ENCODE measurements at regions not wholly inside any gene's neighbourhood (a gene's known extent, or its start where the extent isn't known, plus 50 kb on each side); places are given as distances from the start of the nearest gene placed in this dataset.
A peak's percentile ranks its signal among the peaks of the same experiment; 100 is the strongest.
"Not testable (repeated sequence)": the region's sequence is repeated elsewhere in the genome, so short reads cannot be mapped to it uniquely, and the experiment has no call there.

DNA sequence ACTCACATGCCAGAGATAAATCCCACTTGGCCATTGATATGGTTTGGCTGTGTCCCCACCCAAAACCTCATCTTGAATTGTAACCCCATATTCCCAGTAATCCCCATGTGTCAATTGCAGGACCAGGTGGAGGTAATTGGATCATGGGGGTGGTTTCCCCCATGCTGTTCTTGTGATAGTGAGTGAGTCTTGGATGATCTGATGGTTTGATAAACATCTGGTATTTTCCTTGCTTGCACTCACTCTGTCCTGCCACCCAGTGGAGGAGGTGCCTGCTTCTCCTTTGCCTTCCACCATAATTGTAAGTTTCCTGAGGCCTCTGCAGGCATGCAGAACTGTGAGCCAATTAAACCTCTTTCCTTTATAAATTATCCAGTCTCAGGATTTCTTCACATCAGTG lies 50.4 kb upstream of the B3GAT2 start:
- DNase-seq (ENCODE audit: low read depth in 4 of 4, low spot score in 3 of 4) = not testable (repeated sequence)

DNA sequence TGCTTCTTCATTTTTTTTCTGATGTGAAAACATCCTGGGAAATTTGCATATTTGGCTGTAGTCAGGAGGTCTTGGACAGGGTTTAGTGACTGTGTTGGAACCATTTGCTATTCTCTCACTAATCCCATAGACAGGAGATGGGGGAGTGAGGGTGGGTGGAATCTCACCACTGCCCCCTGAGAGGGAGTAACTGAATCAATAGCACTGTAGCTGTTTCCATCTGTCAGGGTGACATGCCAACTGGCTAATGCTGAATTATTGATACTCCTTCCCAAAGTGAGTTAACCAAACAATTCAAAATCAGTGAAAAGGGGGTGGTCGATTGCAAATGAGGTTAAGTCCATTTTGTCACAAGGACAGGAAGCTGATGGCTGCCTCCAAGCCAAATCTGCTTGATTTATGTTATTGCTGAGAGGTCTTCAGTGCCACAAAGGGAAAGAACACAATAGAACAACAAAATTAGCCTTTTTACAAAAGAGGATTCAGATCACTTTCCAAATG lies 55.1 kb upstream of the B3GAT2 start:
- no peak for DNase-seq (ENCODE audit: low read depth in 4 of 4, low spot score in 3 of 4)

DNA sequence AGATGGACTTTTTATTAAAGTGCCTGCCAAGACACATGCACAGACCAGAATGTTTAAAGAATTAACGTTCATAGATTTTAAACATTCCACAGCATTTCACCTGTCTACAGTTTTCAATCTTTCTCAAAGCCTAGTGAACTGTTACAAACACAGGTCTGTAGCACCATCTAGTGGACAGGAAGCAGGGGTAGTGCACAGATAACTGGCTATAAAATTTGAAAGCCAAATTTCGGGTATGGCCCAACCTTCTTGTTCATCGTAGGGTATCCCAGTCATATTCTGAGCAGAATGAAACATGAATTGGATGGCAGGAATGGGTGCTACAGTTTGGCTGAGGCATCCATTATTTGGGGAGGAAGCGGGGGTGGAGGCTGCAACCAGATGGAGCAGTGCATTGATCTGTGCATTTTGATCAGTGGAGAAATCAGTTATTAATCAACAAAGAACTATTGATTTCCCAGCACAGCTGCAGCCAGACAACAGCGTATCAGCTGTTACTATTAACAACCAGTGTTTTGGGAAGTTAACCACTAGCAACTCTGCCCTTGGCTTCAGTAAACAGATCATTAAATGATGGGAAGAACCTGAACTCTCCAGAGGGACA lies 56.1 kb upstream of the B3GAT2 start:
- DNase-seq (ENCODE audit: low read depth in 4 of 4, low spot score in 3 of 4) = peak; percentile 25 to 53 (median 34)

- DNase-seq (ENCODE audit: low read depth in 4 of 4, low spot score in 3 of 4) = no peak
Measured at GRCh38 chr6:71015392-71015791, 58.5 kb upstream of the B3GAT2 start.

- no peak for DNase-seq (ENCODE audit: low read depth in 4 of 4, low spot score in 3 of 4)
Measured at GRCh38 chr6:71028236-71028876, 71.5 kb upstream of the B3GAT2 start.

GRCh38 chr6:71028877-71029252 lies 72.0 kb upstream of the B3GAT2 start:
- DNase-seq (ENCODE audit: low read depth in 4 of 4, low spot score in 3 of 4) = no peak

DNA sequence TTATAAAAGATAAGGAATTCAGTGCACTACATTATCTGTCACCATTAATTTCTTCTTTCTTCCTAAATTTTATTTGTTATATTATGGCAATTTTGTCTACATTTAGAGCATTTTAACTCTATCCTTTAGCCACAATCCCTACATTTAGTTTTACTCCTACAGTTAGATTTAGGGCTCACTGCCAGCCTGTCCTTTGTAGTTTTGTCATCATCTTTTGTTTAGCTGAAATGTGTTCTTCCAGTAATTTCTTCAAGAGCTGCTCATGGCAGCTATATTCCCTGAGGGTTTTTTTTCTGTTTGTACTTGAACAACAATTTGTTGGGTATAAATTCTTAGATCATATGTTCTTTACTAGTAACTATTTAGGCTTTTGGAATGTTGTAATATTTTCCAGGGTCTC lies 72.7 kb upstream of the B3GAT2 start:
- DNase-seq (ENCODE audit: low read depth in 4 of 4, low spot score in 3 of 4) = no peak

DNA sequence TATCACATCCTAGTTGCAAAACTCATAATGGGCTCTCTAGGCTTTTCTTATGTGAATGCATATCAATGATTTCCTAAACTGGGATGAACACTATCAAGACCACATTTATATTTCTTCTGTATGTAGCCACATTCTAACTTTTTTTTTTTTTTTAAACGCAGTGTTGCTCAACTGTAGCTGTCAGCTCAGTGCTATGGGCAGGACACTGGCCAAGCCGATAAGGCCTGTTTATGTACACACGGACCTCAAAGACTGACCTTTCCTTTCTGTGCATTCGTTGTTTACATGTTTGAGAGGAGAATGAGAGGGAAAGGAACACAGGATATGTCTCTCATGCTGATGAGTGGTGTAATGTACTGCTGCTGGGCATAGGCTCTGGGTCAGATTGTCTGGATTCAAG lies 75.1 kb upstream of the B3GAT2 start:
- DNase-seq (ENCODE audit: low read depth in 4 of 4, low spot score in 3 of 4) = no peak

DNA sequence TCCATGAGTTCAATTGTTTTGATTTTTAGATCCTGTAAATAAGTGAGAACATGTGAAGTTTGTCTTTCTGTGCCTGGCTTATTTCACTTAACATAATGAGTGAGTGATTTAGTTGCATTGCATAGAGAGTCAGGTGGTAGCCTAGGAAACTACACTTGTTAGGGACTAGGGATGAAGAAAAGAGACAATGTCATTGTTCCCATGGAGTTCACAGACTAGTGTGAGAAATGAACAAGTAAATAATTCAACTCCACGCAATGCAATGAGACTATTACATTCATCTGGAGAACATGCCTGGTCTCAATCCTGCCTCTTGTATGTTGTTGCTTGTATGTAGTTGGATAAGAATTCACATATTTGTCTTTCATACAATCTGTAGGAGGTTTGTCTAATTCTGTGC lies 76.3 kb upstream of the B3GAT2 start:
- DNase-seq (ENCODE audit: low read depth in 4 of 4, low spot score in 3 of 4) = no peak

- DNase-seq (ENCODE audit: low read depth in 4 of 4, low spot score in 3 of 4) = no peak
Measured at GRCh38 chr6:71033890-71034289, 77.0 kb upstream of the B3GAT2 start.

GRCh38 chr6:71034563-71035345 lies 77.9 kb upstream of the B3GAT2 start:
- no peak for DNase-seq (ENCODE audit: low read depth in 4 of 4, low spot score in 3 of 4)

DNA sequence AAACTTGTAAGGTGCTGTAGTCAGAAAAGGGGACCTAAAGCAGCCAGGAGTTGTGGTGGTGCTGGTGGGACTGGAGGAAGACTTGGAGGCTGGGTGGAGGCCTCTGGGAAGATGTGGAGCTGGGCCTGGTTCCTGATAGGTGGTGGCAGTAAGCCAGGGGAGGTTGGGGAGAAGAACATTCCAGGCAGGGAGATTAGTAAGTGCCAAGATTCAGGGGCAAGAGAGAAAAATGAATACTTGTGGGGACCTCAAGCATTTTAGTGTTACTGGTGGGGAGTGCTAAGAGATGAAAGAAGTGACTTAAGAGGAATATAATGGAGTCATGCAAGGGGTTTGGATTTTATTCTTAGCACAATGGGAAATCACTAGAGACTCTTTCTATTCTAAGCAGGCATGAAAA lies 79.0 kb upstream of the B3GAT2 start:
- DNase-seq (ENCODE audit: low read depth in 4 of 4, low spot score in 3 of 4) = no peak

GRCh38 chr6:71038711-71039344 lies 82.0 kb upstream of the B3GAT2 start:
- peak in 1 of 4 donors; percentile 9 for DNase-seq (ENCODE audit: low read depth in 4 of 4, low spot score in 3 of 4)

- DNase-seq (ENCODE audit: low read depth in 4 of 4, low spot score in 3 of 4) = no peak
Measured at GRCh38 chr6:71040043-71040442, 83.2 kb upstream of the B3GAT2 start.

DNA sequence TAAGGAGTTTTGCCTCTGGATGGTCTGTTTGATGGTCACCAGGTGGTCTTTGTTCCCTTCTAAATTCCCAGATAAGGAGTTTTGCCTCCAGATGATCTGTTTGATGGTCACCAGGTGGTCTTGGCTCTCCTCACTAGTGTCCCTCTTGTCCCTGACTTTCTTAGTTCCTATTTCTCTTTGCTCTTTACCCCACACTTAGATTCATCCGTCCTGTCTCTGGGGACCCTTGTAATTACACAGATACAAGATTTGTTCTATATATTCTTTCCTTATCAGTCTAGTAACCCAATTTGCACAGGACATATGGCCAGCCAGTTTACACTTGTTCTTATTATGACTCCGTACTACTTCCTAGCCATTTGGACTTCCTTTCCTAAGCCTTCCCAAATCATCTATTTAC lies 84.0 kb upstream of the B3GAT2 start:
- DNase-seq (ENCODE audit: low read depth in 4 of 4, low spot score in 3 of 4) = no peak

- DNase-seq (ENCODE audit: low read depth in 4 of 4, low spot score in 3 of 4) = no peak
Measured at GRCh38 chr6:71043902-71044301, 87.0 kb upstream of the B3GAT2 start.

GRCh38 chr6:71044753-71045152 lies 87.9 kb upstream of the B3GAT2 start:
- no peak for DNase-seq (ENCODE audit: low read depth in 4 of 4, low spot score in 3 of 4)

- no peak for DNase-seq (ENCODE audit: low read depth in 4 of 4, low spot score in 3 of 4)
Measured at GRCh38 chr6:71045296-71045695, 88.4 kb upstream of the B3GAT2 start.

GRCh38 chr6:71047417-71047816 lies 90.6 kb upstream of the B3GAT2 start:
- DNase-seq (ENCODE audit: low read depth in 4 of 4, low spot score in 3 of 4) = no peak

DNA sequence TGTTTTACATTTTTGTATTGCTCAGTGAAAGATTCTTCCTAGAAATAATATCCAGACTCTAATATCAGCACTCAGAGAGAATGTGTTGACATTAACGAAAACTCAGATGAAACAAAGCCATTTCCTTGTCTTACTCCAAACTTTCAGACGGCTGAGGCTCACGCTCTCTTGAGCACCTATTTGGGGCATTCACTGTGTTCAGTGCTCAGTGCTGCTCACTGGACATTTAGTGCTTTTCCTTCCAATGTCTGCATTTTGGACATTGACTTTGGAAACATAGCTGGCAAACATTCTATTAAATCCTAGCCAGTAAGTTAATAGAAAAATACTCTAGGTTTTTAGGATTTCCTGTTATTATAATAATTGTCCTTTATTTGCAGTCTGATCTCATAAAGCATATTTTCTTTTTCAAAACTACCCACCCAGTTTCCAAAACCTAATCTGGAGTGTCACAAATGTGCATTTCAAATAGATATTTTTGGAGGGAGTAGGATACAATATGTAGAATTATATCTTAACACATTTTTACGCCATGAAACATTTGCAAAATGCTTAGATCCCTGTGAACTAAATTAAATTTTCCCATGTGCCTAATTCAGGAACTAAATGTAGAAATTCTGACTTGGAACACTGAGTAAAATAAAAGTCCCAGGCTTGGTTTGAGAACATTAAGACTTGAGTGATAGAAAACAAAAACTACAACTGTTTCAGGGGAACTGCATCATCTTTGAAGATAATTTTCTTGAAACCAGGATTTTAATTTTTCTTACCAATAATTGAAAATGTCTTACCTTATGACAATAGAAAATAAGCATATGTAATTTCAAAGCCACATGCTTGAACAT lies 91.7 kb upstream of the B3GAT2 start:
- no peak for DNase-seq (ENCODE audit: low read depth in 4 of 4, low spot score in 3 of 4)
